SH-SY5Y (cell line): ENCODE measurements at regions not wholly inside any gene's neighbourhood (a gene's known extent, or its start where the extent isn't known, plus 50 kb on each side); places are given as distances from the start of the nearest gene placed in this dataset.

ENCODE experiments used
- GATA2 ChIP-seq: IDR thresholded peaks from 2 replicates; pipeline ENCODE4 v1.6.1; 2011; ENCODE audit warnings: mild to moderate bottlenecking, low read depth, low read length
- GATA3 ChIP-seq: IDR thresholded peaks from 2 replicates; pipeline ENCODE4 v1.6.1; 2011; ENCODE audit warnings: low read depth, mild to moderate bottlenecking, low read length, moderate library complexity

GRCh38 chr12:67586951-67587350 is 61.6 kb upstream of the DYRK2 start:
- TF ChIP-seq GATA2 (no peak), GATA3 (no peak)
